ENCODE measurements at regions not wholly inside any gene's neighbourhood (a gene's known extent, or its start where the extent isn't known, plus 50 kb on each side); places are given as distances from the start of the nearest gene placed in this dataset.

- H3K4me1 ChIP-seq (ENCODE audit: control insufficient read depth in 1 of 2, insufficient read depth in 2 of 2, low read length in 2 of 2), result peaks cover 0 to 6% of the 10 kb centered on the region in 2 experiments; a peak in 3 of 4 replicates
- H3K9ac ChIP-seq (ENCODE audit: low read length), result no peak overlapping the region
- DNase-seq (ENCODE audit: low read depth, low spot score) (no peak), ATAC-seq (no peak)
- no TSS peak for BruUV-seq (replicated peaks)
- no peaks in the 10 kb centered on the region for H3K36me3 ChIP-seq (ENCODE audit: control insufficient read depth in 1 of 2, insufficient read depth in 2 of 2, low read length in 2 of 2)
- ChIA-PET CTCF (no interaction called here), POLR2A (no interaction called here), RAD21 (ENCODE audit: low non-redundant PET in 1 of 2, low total read pairs in 2 of 2, uncharacterized antibody in 2 of 2, unreplicated experiment in 2 of 2) (interaction anchor here in 1 of 2 experiments (0.7 kb wide), 1 partner anchor 290 kb away, joined by 3 read pairs; no protein-coding TSS in a partner anchor)
- H3K27me3 ChIP-seq (ENCODE audit: insufficient read depth, low read length), result peaks cover 6% of the 10 kb centered on the region; the same call in 1 of the 2 replicates
- H4K20me1 ChIP-seq (ENCODE audit: insufficient read depth), result no peaks in the 10 kb centered on the region
- H2AFZ ChIP-seq (ENCODE audit: low read depth, low read length, poor library complexity, severe bottlenecking), result no peak overlapping the region
- no peaks in the 10 kb centered on the region for H3K9me2 ChIP-seq (ENCODE audit: insufficient read depth)
- no peak overlapping the region for H3K4me3 ChIP-seq (replicated peaks in 1 of 2; ENCODE audit: low read depth in 1 of 2, low read length in 2 of 2)
- no peaks in the 10 kb centered on the region for H3K79me2 ChIP-seq (ENCODE audit: insufficient read depth, low read length)
- TF ChIP-seq EZH2phosphoT487 (IDR thresholded peaks at IDR 0.05; ENCODE audit: borderline replicate concordance) (no peak), REST (IDR thresholded peaks at IDR 0.05; ENCODE audit: low read depth) (no peak), SRF (IDR thresholded peaks at IDR 0.05; ENCODE audit: low read depth) (no peak), POLR2A (IDR thresholded peaks at IDR 0.05; ENCODE audit: borderline replicate concordance, extremely low read depth, insufficient read depth, insufficient read length) (no peak), YY1 (IDR thresholded peaks at IDR 0.05; ENCODE audit: extremely low read depth, insufficient replicate concordance, low read depth, low read length) (no peak), JUND (IDR thresholded peaks at IDR 0.05) (no peak), FOSL1 (IDR thresholded peaks at IDR 0.05; ENCODE audit: low read depth) (no peak), POLR2AphosphoS5 (IDR thresholded peaks at IDR 0.05; ENCODE audit: low read depth, low read length) (no peak), EZH2 (IDR thresholded peaks at IDR 0.05) (no peak), ZNF274 (IDR thresholded peaks at IDR 0.05; ENCODE audit: low read depth, low read length) (no peak), SP1 (IDR thresholded peaks at IDR 0.05; ENCODE audit: low read depth) (no peak)
- TF ChIP-seq, protein P1, sequence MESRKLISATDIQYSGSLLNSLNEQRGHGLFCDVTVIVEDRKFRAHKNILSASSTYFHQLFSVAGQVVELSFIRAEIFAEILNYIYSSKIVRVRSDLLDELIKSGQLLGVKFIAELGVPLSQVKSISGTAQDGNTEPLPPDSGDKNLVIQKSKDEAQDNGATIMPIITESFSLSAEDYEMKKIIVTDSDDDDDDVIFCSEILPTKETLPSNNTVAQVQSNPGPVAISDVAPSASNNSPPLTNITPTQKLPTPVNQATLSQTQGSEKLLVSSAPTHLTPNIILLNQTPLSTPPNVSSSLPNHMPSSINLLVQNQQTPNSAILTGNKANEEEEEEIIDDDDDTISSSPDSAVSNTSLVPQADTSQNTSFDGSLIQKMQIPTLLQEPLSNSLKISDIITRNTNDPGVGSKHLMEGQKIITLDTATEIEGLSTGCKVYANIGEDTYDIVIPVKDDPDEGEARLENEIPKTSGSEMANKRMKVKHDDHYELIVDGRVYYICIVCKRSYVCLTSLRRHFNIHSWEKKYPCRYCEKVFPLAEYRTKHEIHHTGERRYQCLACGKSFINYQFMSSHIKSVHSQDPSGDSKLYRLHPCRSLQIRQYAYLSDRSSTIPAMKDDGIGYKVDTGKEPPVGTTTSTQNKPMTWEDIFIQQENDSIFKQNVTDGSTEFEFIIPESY (IDR thresholded peaks at IDR 0.05; ENCODE audit: extremely low read depth, insufficient replicate concordance, low read length), result no peak
- TF ChIP-seq, protein P2, sequence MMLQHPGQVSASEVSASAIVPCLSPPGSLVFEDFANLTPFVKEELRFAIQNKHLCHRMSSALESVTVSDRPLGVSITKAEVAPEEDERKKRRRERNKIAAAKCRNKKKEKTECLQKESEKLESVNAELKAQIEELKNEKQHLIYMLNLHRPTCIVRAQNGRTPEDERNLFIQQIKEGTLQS (IDR thresholded peaks at IDR 0.05), result no peak
- intact Hi-C loops (cut with micrococcal nuclease), result loop anchor here (10.0 kb wide), 2 partner anchors 194 to 284 kb away; no protein-coding TSS in a partner anchor
- H3K4me2 ChIP-seq (ENCODE audit: low read length), result no peak overlapping the region
- H3K27ac ChIP-seq (ENCODE audit: low read depth, low read length), result no peak overlapping the region
- no peaks in the 10 kb centered on the region for H3K9me3 ChIP-seq (ENCODE audit: control insufficient read depth in 1 of 2, insufficient read depth in 1 of 2, low read depth in 1 of 2, low read length in 2 of 2)
Observed at GRCh38 chr3:10708216-10708893, 107.7 kb upstream of the SLC6A11 start.

Data from HCT116 (cell line).